Activated CD8-positive, alpha-beta T cell treated with anti-CD3 and anti-CD28 coated beads, Interleukin-2, amount 10 ng/mL, durations not matched to agents 7 days and 5 days (primary cell): ENCODE measurements at regions not wholly inside any gene's neighbourhood (a gene's known extent, or its start where the extent isn't known, plus 50 kb on each side); places are given as distances from the start of the nearest gene placed in this dataset.
"Not testable (repeated sequence)": the region's sequence is repeated elsewhere in the genome, so short reads cannot be mapped to it uniquely, and the experiment has no call there.

Experiments
- ATAC-seq: fragments of 150-1000 bp; cut with Tn5 transposase; one replicate; pipeline ENCODE4 v1.10.0; 2021; ENCODE audit warnings: moderate library complexity
- CTCF ChIA-PET: fragments of 350-600 bp; sonication (Branson Sonifier 250); formaldehyde crosslinking; loops from one replicate; lab custom pipeline; 2021; ENCODE audit warnings: antibody characterized with exemption; lab: Charles Lee
- POLR2A ChIA-PET: fragments of 350-600 bp; sonication (Branson Sonifier 250); formaldehyde crosslinking; loops from one replicate; lab custom pipeline; 2021; ENCODE audit warnings: antibody characterized with exemption; lab: Charles Lee
- DNase-seq: peaks from one replicate; pipeline ENCODE4 v3.0.0-alpha.2; 2020
- H3K27ac Mint-ChIP-seq: one replicate; pipeline ENCODE4 v1.8.0; 2021; ENCODE audit warnings: mild to moderate bottlenecking, mixed read lengths
- H3K27me3 Mint-ChIP-seq: one replicate; pipeline ENCODE4 v1.8.0; 2021; ENCODE audit warnings: low read depth, mixed read lengths
- H3K36me3 Mint-ChIP-seq: one replicate; pipeline ENCODE4 v1.8.0; 2021; ENCODE audit warnings: low read depth, mixed read lengths
- H3K4me1 Mint-ChIP-seq: one replicate; pipeline ENCODE4 v1.8.0; 2021; ENCODE audit warnings: low read depth, mixed read lengths
- H3K4me3 Mint-ChIP-seq: one replicate; pipeline ENCODE4 v1.8.0; 2021; ENCODE audit warnings: mild to moderate bottlenecking, mixed read lengths
- H3K9me3 Mint-ChIP-seq: one replicate; pipeline ENCODE4 v1.8.0; 2022; ENCODE audit warnings: mixed read lengths; ENCODE audit not compliant: insufficient read depth

GRCh38 chr2:136319237-136319636 is 201.3 kb upstream of the CXCR4 start:
- H3K27ac Mint-ChIP-seq: no peak overlapping the region
- no peak for DNase-seq
- H3K36me3 Mint-ChIP-seq: no peaks in the 10 kb centered on the region

GRCh38 chr2:136314240-136314639 is 196.3 kb upstream of the CXCR4 start:
- CTCF ChIA-PET: interaction anchor here (1.7 kb wide), 1 partner anchor 33 kb away, joined by 4 read pairs; no protein-coding TSS in a partner anchor
- Mint-ChIP-seq H3K27ac (no peak overlapping the region), H3K9me3 (no peaks in the 10 kb centered on the region), H3K36me3 (no peaks in the 10 kb centered on the region), H3K4me1 (peaks cover 17% of the 10 kb centered on the region), H3K4me3 (no peak overlapping the region), H3K27me3 (peaks cover 8% of the 10 kb centered on the region)
- POLR2A ChIA-PET: interaction anchor here (0.6 to 1.1 kb wide), 2 partner anchors 138 to 178 kb away, joined by 3 read pairs; no protein-coding TSS in a partner anchor
- no peak for ATAC-seq
- no peak for DNase-seq

More at GRCh38 chr2:136319237-136319636, 201.3 kb upstream of the CXCR4 start:
- no peak for ATAC-seq
- Mint-ChIP-seq H3K4me1 (peaks cover 28% of the 10 kb centered on the region), H3K27me3 (peaks cover 8% of the 10 kb centered on the region), H3K4me3 (no peak overlapping the region), H3K9me3 (no peaks in the 10 kb centered on the region)
- ChIA-PET POLR2A (interaction anchor here (1.2 kb wide), 1 partner anchor 8 kb away, joined by 3 read pairs; no protein-coding TSS in a partner anchor), CTCF (interaction anchor here (0.9 to 1.9 kb wide), 3 partner anchors 8 to 177 kb away, joined by 3 to 5 read pairs (median 3); no protein-coding TSS in a partner anchor)

- H3K4me3 Mint-ChIP-seq, H3K36me3 Mint-ChIP-seq, ATAC-seq, H3K27ac Mint-ChIP-seq, POLR2A ChIA-PET, DNase-seq, H3K27me3 Mint-ChIP-seq, H3K9me3 Mint-ChIP-seq: not testable (repeated sequence)
- CTCF ChIA-PET: interaction anchor here (1.6 to 1.7 kb wide), 2 partner anchors 10 to 31 kb away, joined by 3 to 4 read pairs; no protein-coding TSS in a partner anchor
- peaks cover 14% of the 10 kb centered on the region for H3K4me1 Mint-ChIP-seq
These were observed 194.6 kb upstream of the CXCR4 start for GRCh38 chr2:136312568-136312967.

DNA sequence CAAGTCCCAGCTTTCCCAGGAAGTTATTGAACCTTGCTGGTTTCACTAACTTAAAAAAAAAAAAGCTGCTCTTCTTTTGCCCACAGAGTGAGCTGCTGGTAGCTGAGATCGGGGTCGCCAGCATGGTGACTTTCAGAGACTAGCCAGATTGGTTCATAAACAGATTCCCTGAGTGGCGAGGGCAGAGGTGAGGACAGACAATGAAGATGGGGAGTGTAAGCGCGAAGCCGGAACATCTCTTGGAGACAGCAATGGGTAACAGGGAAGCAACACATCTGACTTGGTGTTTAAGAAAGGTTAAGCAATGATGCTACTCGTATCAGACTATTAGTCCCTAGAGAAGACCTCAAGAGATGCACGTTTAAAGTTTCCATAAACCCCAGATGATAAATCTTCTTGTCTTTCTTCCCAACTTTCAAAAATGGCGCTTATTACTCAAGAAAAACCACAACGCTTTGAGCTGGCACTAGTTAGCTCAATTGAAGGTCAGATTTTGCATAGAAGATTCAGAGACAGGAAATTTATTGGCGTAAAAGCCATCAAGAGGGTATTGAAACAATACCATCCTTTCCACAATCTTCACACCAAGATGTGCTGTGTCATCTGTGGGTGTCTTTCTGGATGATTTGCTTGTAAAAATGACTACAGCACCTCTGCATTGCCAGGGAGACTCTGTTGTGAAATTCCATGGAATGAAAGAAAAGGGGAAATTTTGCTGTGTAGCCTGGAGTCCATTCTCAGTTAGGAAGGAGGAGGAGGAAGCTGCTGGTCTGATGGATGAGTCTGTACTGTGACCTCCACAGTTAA is 193.1 kb upstream of the CXCR4 start:
- CTCF ChIA-PET: interaction anchor here (1.0 to 3.3 kb wide), 6 partner anchors 9 to 396 kb away, joined by 3 to 8 read pairs (median 4); no protein-coding TSS in a partner anchor
- DNase-seq: no peak
- POLR2A ChIA-PET: interaction anchor here (1.0 kb wide), 2 partner anchors 16 to 30 kb away, joined by 3 read pairs; no protein-coding TSS in a partner anchor
- Mint-ChIP-seq H3K36me3 (no peaks in the 10 kb centered on the region), H3K27ac (no peak overlapping the region), H3K9me3 (no peaks in the 10 kb centered on the region), H3K4me1 (peaks cover 15% of the 10 kb centered on the region), H3K4me3 (no peak overlapping the region), H3K27me3 (no peaks in the 10 kb centered on the region)
- no peak for ATAC-seq

DNA sequence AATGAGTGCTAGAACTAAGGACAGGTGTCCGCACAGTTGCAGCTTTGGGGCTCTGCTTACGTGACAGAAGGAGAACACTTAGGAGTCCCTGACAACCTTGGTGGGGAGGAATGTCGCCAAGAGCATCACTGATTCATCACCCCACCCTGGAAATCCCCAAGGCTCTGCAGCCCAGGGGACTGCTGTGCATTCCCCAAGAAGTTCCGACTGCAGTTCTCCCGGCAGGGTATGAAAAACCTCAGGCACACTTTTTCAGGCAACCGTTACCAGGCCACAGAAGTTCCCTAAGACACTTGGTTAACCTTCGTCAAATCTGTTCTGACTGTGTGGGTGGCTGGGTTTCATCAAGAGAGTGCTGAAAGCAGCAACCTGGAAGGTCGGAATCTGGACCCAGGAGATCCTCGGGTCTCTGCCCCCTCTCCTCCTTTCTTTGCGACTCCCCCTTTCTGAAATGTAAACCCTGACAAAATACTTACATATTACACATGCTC is 192.1 kb upstream of the CXCR4 start:
- no peak for DNase-seq
- ChIA-PET POLR2A (no interaction called here), CTCF (interaction anchor here (1.0 to 3.3 kb wide), 4 partner anchors 10 to 396 kb away, joined by 3 to 8 read pairs (median 4); no protein-coding TSS in a partner anchor)
- peaks cover 3% of the 10 kb centered on the region for H3K36me3 Mint-ChIP-seq
- H3K4me3 Mint-ChIP-seq: no peak overlapping the region
- no peaks in the 10 kb centered on the region for H3K9me3 Mint-ChIP-seq
- H3K27ac Mint-ChIP-seq: no peak overlapping the region
- H3K4me1 Mint-ChIP-seq: peaks cover 24% of the 10 kb centered on the region
- ATAC-seq: no peak
- H3K27me3 Mint-ChIP-seq: no peaks in the 10 kb centered on the region

DNA sequence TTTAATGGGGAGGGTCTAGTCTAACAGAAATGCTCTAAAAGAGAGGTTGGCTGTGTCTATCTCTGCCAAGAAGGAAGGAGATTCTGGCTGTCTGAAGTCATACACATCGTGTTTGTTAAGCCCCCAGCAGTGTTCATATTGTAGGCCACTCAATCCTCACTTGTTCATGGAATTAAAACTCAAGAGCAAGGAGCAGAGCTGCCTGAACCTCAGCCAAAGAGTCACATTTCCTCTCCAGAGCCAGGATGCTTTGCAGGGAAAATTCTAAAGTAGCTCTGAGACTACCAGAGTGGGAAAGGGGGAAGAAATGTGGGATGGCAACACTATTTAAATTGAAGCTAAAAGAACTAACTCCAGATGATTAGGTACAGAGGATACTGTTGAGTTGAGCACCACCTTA is 190.7 kb upstream of the CXCR4 start:
- ChIA-PET POLR2A (interaction anchor here (0.6 kb wide), 2 partner anchors 323 to 470 kb away, joined by 3 to 4 read pairs; no protein-coding TSS in a partner anchor), CTCF (interaction anchor here (3.3 kb wide), 1 partner anchor 14 kb away, joined by 8 read pairs; no protein-coding TSS in a partner anchor)
- H3K4me3 Mint-ChIP-seq: no peak overlapping the region
- H3K27me3 Mint-ChIP-seq: no peaks in the 10 kb centered on the region
- no peak overlapping the region for H3K27ac Mint-ChIP-seq
- no peak for ATAC-seq
- DNase-seq: no peak
- H3K9me3 Mint-ChIP-seq: no peaks in the 10 kb centered on the region
- H3K36me3 Mint-ChIP-seq: peaks cover 4% of the 10 kb centered on the region
- H3K4me1 Mint-ChIP-seq: peaks cover 27% of the 10 kb centered on the region

GRCh38 chr2:136306836-136307235 is 188.9 kb upstream of the CXCR4 start:
- H3K27ac Mint-ChIP-seq: no peak overlapping the region
- ATAC-seq: no peak
- CTCF ChIA-PET: interaction anchor here (1.3 kb wide), 1 partner anchor 77 kb away, joined by 4 read pairs; no protein-coding TSS in a partner anchor
- H3K4me3 Mint-ChIP-seq: no peak overlapping the region
- H3K36me3 Mint-ChIP-seq: peaks cover 4% of the 10 kb centered on the region
- no peak for DNase-seq
- peaks cover 27% of the 10 kb centered on the region for H3K4me1 Mint-ChIP-seq
- H3K27me3 Mint-ChIP-seq: peaks cover 3% of the 10 kb centered on the region
- POLR2A ChIA-PET: no interaction called here
- no peaks in the 10 kb centered on the region for H3K9me3 Mint-ChIP-seq

DNA sequence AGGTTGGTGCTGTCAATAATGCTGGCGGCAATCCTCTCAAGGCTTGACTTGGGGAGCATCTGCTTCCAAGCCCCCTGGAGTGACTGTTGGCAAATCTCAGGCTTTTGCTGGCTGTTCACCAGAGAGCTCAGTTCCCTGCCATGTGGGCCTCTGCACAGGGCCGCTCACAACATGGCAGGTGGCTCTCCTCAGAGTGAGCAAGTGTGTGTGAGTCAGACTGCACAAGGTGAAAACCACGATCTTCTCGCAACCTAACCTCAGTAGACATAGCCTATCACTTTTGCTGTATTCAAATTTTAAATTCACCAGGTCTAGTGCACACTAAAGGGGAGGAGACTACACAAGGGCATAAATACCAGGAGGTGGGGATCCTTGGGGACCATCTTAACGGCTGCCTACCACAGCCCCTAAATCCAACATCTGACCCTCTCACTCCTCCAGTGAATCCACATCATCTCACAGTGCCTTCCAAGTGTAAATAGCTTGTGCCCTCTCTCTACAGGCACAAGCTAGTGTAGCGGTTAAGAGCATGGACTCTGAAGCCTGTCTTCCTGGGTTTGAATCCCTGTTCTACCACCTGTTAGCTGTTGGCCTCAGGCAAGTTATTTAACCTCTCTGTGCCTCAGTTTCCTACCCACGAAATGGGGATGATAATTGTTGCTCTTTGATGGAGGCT is 187.7 kb upstream of the CXCR4 start:
- DNase-seq (peak; percentile 53), ATAC-seq (peak; percentile 93)
- ChIA-PET POLR2A (interaction anchor here (1.1 to 1.5 kb wide), 2 partner anchors 24 to 169 kb away, joined by 4 read pairs; no protein-coding TSS in a partner anchor), CTCF (interaction anchor here (1.2 to 1.3 kb wide), 2 partner anchors 79 to 172 kb away, joined by 3 to 4 read pairs; no protein-coding TSS in a partner anchor)
- Mint-ChIP-seq H3K27me3 (peaks cover 3% of the 10 kb centered on the region), H3K4me1 (peaks cover 17% of the 10 kb centered on the region), H3K4me3 (no peak overlapping the region), H3K9me3 (no peaks in the 10 kb centered on the region), H3K36me3 (peaks cover 4% of the 10 kb centered on the region), H3K27ac (peak overlapping the region; percentile 64)

GRCh38 chr2:136301006-136301405 is 183.1 kb upstream of the CXCR4 start:
- Mint-ChIP-seq H3K4me1 (peaks cover 16% of the 10 kb centered on the region), H3K36me3 (peaks cover 4% of the 10 kb centered on the region), H3K27ac (no peak overlapping the region), H3K27me3 (peaks cover 3% of the 10 kb centered on the region), H3K9me3 (no peaks in the 10 kb centered on the region), H3K4me3 (no peak overlapping the region)
- ATAC-seq (no peak), DNase-seq (no peak)
- CTCF ChIA-PET: interaction anchor here (0.7 kb wide), 1 partner anchor 10 kb away, joined by 3 read pairs; no protein-coding TSS in a partner anchor
- POLR2A ChIA-PET: no interaction called here

DNA sequence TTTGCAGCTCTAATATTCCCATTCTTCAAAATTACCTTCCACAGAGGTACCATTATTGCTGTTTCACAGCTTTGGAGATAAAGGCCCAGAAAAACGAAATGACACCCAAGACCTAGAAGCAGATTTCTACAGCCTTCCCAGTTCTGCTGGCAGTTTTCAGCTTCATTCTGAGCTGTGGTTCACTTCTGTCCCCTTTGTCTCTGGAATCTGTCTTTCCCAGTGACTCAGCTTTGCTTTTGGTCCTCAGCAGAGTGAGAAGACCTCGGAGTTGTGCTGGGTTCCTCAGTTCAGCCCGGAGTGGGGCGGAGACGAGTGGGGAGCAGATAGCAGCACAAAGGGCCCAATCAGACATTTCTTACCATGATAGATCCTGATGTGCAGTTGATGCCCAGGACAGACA is 180.7 kb upstream of the CXCR4 start:
- H3K27ac Mint-ChIP-seq: no peak overlapping the region
- ATAC-seq: no peak
- peaks cover 3% of the 10 kb centered on the region for H3K27me3 Mint-ChIP-seq
- ChIA-PET POLR2A (no interaction called here), CTCF (no interaction called here)
- H3K9me3 Mint-ChIP-seq: no peaks in the 10 kb centered on the region
- peaks cover 4% of the 10 kb centered on the region for H3K4me1 Mint-ChIP-seq
- DNase-seq: no peak
- no peak overlapping the region for H3K4me3 Mint-ChIP-seq
- no peaks in the 10 kb centered on the region for H3K36me3 Mint-ChIP-seq

GRCh38 chr2:136297994-136298393 is 180.0 kb upstream of the CXCR4 start:
- H3K4me1 Mint-ChIP-seq: peaks cover 4% of the 10 kb centered on the region
- no peaks in the 10 kb centered on the region for H3K9me3 Mint-ChIP-seq
- DNase-seq (no peak), ATAC-seq (no peak)
- ChIA-PET POLR2A (no interaction called here), CTCF (no interaction called here)
- H3K36me3 Mint-ChIP-seq: no peaks in the 10 kb centered on the region
- no peak overlapping the region for H3K27ac Mint-ChIP-seq
- H3K27me3 Mint-ChIP-seq: peaks cover 2% of the 10 kb centered on the region
- H3K4me3 Mint-ChIP-seq: no peak overlapping the region
